Activated CD4-positive, alpha-beta T cell treated with anti-CD3 and anti-CD28 coated beads, Interleukin-2, Interleukin-6, amounts not matched to agents 100 ng/mL and 50 ng/mL, durations not matched to agents 16 hours and 8 hours (primary cell): ENCODE measurements at regions not wholly inside any gene's neighbourhood (a gene's known extent, or its start where the extent isn't known, plus 50 kb on each side); places are given as distances from the start of the nearest gene placed in this dataset.
A peak's percentile ranks its signal among the peaks of the same experiment; 100 is the strongest.
"Not testable (repeated sequence)": the region's sequence is repeated elsewhere in the genome, so short reads cannot be mapped to it uniquely, and the experiment has no call there.

Source experiments
- DNase-seq: peaks from one replicate; pipeline ENCODE4 v3.0.0-alpha.2; 2020

DNA sequence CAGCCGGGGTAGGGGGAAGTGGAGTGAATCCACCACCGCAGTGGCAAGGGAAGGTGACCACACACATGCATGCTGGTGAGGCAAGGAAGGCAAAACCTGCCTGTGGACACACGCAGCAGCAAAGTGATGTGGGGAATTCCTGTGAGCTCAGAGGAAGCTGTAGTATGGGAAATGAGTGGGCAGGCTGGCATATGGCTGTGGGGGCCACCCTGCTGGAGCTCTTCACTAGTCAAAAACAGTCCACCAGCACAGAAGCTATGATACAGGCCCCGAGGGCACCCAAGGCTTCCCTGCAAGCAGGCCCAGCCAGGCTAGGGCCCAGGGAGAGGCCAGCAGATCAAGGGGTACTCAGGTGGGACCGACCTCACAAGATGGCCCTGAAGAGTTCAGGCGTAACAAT, 239.1 kb downstream of the CHM start:
- DNase-seq, result no peak

GRCh38 chrX:85772391-85772790, 275.0 kb downstream of the CHM start:
- not testable (repeated sequence) for DNase-seq

GRCh38 chrX:85765651-85766050, 281.7 kb downstream of the CHM start:
- DNase-seq, result no peak

DNA sequence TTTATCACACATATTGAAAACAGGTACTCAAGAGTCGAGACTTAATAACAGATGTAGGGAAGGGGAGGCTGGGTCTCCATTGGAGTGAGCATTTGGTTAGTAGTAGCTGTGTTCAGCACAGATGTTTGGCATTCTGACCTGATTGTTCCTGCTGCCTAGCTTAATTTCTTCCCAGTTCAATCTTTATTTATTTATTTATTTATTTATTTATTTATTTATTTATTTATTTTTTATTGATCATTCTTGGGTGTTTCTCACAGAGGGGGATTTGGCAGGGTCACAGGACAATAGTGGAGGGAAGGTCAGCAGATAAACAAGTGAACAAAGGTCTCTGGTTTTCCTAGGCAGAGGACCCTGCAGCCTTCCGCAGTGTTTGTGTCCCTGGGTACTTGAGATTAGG, 324.3 kb downstream of the CHM start:
- not testable (repeated sequence) for DNase-seq

DNA sequence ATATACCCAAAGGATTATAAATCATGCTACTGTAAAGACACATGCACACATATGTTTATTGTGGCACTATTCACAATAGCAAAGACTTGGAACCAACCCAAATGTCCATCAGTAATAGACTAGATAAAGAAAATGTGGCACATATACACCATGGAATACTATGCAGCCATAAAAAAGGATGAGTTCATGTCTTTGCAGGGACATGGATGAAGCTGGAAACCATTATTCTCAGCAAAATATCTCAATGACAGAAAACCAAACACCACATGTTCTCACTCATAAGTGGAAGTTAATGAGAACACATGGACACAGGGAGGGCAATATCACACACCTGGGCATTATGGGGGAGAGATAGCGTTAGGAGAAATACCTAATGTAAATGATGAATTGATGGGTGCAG, 323.8 kb upstream of the POF1B start:
- DNase-seq, result not testable (repeated sequence)

- DNase-seq, result no peak
Measured at GRCh38 chrX:85698921-85699320, 319.5 kb upstream of the POF1B start.

DNA sequence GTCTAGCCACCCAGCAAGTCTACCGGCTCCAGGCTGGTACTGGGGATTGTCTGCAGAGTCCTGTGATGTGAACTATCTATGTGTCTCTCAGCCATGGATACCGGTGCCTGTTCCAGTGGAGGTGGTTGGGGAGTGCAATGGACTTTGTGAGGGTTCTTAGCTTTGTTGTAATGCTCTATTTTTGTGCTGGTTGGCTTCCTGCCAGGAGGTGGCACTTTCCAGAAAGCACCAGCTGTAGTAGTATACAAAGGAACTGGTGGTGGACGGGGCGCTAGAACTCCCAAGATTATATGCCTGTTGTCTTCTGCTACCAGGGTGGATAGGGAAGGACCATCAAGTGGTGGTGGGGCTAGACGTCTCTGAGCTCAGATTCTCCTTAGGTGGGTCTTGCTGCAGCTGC, 306.4 kb upstream of the POF1B start:
- DNase-seq, result no peak

- no peak for DNase-seq
Measured at GRCh38 chrX:85666471-85666870, 287.0 kb upstream of the POF1B start.

- not testable (repeated sequence) for DNase-seq
Measured at GRCh38 chrX:85663970-85664369, 284.5 kb upstream of the POF1B start.

DNA sequence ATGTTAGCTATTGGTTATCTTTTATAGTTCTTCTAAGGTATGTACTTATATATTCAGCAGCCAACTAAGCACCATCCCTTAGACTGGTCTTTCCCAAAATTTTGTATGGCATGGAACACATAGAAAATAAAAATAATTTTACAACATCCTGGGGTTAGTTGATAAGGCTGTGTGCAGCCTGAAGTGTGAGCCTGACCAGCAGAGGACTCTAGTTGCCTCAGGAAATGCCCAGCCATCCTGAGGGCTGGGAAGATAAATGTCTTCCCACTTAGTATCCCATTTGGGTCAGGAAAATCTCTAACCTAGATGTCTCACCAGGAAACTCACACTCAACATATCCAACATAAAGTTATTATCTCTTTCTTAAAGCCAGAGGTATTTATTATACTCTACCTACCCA, 251.4 kb upstream of the POF1B start:
- DNase-seq, result no peak

DNA sequence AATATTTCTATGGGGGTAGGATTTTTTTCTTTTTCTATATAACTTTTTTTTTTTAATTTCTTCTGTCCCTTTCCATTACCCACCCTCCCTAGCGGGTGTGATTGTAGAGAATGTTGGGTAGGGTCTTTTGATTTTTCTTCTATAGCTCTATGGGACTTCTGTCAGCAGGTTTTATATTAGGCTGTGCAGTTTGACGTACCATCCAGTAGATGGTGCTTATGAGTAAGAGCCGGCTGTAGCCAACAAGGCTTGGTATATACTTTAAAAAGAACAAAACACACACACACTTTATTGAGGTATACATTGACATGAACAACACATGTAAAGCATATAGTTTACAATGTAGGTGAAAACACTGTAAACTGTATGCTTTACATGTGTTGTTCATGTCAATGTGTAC, 247.9 kb upstream of the POF1B start:
- peak; percentile 11 for DNase-seq

DNA sequence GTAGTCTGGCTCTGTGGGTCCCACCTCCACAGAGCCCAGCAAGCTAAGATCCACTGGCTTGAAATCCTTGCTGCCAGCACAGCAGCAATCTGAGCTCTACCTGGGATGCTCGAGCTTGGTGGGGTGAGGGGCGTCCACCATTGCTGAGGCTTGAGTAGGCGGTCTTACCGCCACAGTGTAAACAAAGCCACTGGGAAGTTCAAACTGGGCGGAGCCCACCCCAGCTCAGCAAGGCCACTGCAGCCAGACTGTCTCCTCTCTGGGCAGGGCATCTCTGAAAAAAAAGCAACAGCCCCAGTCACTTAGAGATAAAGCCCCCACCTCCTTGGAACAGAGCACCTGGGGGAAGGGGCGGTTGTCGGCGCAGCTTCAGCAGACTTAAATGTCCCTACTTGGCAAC, 243.2 kb upstream of the POF1B start:
- DNase-seq, result no peak

GRCh38 chrX:85620466-85620865, 241.0 kb upstream of the POF1B start:
- DNase-seq, result no peak

GRCh38 chrX:85619962-85620361, 240.5 kb upstream of the POF1B start:
- DNase-seq, result no peak

DNA sequence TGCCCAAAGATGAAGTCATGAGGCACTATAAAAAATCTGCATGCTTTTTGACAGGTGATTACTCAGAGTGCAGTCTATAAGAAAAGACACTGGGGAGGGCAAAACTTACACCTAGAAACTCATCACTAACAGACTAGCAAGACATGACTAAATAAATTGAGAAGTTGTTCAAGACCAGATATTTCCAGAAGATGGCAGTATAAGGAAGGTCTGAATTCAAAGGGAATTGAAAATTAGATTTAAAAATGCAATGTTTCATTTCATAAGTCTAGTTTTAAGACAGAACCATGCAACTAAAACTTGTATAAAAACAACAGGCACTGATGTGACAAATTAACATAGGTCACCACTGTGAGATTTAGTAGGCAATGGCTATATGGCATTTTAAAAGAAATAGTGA, 232.5 kb upstream of the POF1B start:
- peak; percentile 5 for DNase-seq

- no peak for DNase-seq
Measured at GRCh38 chrX:85592980-85593379, 213.5 kb upstream of the POF1B start.

DNA sequence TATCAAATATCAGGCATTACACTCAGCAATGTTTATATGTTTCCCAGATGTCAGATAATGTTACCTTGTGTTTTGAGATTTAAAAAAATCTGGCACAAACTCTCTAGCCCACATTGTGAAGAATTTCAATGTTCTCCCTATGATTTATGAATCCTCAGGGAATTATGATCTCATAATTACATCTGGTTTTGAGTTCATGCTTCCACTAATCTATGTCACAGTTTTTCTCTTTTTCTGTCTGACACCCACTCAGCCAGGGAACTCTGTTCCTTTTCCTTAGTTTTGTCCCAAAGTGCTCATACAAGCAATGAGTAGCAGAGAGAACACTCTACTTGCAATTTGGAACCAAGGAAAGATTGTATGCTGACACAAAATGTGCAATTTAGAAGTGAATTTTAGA, 212.1 kb upstream of the POF1B start:
- DNase-seq, result no peak

GRCh38 chrX:85590638-85591037, 211.2 kb upstream of the POF1B start:
- no peak for DNase-seq

GRCh38 chrX:85573801-85574200, 194.3 kb upstream of the POF1B start:
- DNase-seq, result peak; percentile 56

DNA sequence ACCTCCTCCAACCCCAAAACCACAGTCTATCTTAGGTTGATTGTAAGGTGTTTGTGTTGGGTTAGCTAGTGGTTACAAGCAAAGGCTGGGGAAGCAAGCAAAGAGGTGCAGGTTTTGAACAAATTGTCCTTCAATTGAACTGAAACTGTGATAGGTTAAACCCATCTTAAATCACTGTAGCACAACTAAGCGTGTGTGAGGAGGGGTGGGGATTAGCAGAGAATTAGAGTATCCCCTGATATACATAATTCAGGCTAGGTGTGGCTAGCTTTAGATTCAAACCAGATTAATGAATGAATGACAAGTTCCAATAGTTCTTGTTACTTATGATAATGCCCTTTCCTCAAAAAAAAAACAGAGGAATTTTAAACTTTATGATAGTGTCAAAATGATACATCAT, 191.0 kb upstream of the POF1B start:
- no peak for DNase-seq

- no peak for DNase-seq
Measured at GRCh38 chrX:85569686-85570085, 190.2 kb upstream of the POF1B start.

- DNase-seq, result no peak
Measured at GRCh38 chrX:85569096-85569495, 189.6 kb upstream of the POF1B start.

- DNase-seq, result no peak
Measured at GRCh38 chrX:85561231-85561630, 181.8 kb upstream of the POF1B start.

- DNase-seq, result no peak
Measured at GRCh38 chrX:85544609-85545008, 165.1 kb upstream of the POF1B start.

DNA sequence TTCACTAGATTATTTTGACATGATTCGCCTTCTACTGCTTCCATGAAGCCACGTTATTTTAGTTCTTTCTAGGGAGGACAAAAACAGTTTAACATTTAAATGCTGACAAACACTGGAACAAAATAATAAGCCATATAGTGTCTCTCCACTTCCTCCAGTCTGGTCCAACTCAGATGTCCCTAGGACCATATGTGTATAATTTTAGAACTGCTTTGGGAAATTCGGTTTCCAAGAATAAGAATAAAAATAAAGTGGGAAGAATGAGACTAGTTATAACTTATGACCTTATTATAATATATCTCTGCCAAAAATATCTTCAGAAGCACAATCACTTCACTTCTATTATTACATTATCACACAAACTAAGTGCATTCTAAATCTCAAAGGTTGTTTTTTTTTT, 164.4 kb upstream of the POF1B start:
- no peak for DNase-seq

DNA sequence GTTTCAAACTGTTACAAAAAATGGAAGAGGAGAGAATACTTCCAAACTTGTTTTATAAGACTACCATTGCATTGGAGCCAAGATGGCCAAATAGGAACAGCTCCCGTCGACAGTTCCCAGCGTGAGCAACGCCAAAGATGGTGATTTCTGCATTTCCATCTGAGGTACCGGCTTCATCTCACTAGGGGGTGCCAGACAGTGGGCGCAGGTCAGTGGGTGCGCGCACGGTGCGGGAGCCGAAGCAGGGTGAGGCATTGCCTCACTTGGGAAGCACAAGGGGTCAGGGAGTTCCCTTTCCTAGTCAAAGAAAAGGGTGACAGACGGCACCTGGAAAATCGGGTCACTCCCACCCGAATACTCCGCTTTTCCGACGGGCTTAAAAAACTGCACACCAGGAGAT, 149.7 kb upstream of the POF1B start:
- DNase-seq, result not testable (repeated sequence)
